ENCODE measurements at regions not wholly inside any gene's neighbourhood (a gene's known extent, or its start where the extent isn't known, plus 50 kb on each side); places are given as distances from the start of the nearest gene placed in this dataset.

DNA sequence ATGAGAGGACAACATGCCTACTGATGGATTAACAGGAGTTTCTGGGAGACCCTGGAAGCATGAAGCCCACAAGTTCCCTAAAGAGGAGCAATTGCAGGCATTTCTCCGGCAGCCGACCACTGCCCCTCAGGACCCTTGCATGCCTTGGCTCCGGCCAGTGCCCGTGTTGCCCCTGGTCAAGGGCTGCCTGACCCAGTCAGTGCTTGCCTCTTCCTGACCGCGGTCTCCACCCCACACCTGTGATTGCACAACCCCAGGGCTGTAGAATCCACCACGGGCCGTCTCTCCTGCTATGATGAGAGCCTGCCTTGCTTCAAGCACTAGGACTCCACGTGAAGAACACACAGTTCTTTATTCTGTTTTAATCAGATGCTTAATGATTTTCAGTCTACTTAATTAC is 127.5 kb downstream of the GLI2 start:
- no peak for TF ChIP-seq POLR2A (IDR thresholded peaks at IDR 0.05)
- TF ChIP-seq, protein P1, sequence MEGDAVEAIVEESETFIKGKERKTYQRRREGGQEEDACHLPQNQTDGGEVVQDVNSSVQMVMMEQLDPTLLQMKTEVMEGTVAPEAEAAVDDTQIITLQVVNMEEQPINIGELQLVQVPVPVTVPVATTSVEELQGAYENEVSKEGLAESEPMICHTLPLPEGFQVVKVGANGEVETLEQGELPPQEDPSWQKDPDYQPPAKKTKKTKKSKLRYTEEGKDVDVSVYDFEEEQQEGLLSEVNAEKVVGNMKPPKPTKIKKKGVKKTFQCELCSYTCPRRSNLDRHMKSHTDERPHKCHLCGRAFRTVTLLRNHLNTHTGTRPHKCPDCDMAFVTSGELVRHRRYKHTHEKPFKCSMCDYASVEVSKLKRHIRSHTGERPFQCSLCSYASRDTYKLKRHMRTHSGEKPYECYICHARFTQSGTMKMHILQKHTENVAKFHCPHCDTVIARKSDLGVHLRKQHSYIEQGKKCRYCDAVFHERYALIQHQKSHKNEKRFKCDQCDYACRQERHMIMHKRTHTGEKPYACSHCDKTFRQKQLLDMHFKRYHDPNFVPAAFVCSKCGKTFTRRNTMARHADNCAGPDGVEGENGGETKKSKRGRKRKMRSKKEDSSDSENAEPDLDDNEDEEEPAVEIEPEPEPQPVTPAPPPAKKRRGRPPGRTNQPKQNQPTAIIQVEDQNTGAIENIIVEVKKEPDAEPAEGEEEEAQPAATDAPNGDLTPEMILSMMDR (IDR thresholded peaks at IDR 0.05) = no peak

All from ovary (tissue), 3 donors.